Glutamatergic neuron (in vitro differentiated cells): ENCODE measurements at regions not wholly inside any gene's neighbourhood (a gene's known extent, or its start where the extent isn't known, plus 50 kb on each side); places are given as distances from the start of the nearest gene placed in this dataset.

Source experiments
- DNase-seq: peaks from one replicate; pipeline ENCODE4 v3.0.0; 2022
- H3K27ac Mint-ChIP-seq: one replicate; pipeline ENCODE4 v1.8.0; 2020; ENCODE audit warnings: mild to moderate bottlenecking, mixed read lengths, inconsistent platforms; ENCODE audit not compliant: unreplicated experiment
- H3K27me3 Mint-ChIP-seq: one replicate; pipeline ENCODE4 v1.8.0; 2020; ENCODE audit warnings: mild to moderate bottlenecking, moderate library complexity, mixed read lengths, inconsistent platforms; ENCODE audit not compliant: unreplicated experiment
- H3K36me3 Mint-ChIP-seq: one replicate; pipeline ENCODE4 v1.8.0; 2020; ENCODE audit warnings: mild to moderate bottlenecking, mixed read lengths, inconsistent platforms; ENCODE audit not compliant: unreplicated experiment
- H3K4me1 Mint-ChIP-seq: one replicate; pipeline ENCODE4 v1.8.0; 2020; ENCODE audit warnings: mild to moderate bottlenecking, low read depth, mixed read lengths, inconsistent platforms; ENCODE audit not compliant: unreplicated experiment
- H3K4me3 Mint-ChIP-seq: one replicate; pipeline ENCODE4 v1.8.0; 2020; ENCODE audit warnings: mild to moderate bottlenecking, mixed read lengths, inconsistent platforms; ENCODE audit not compliant: unreplicated experiment
- H3K9me3 Mint-ChIP-seq: one replicate; pipeline ENCODE4 v1.8.0; 2020; ENCODE audit warnings: mild to moderate bottlenecking, moderate library complexity, mixed read lengths, inconsistent platforms; ENCODE audit not compliant: unreplicated experiment
- TF ChIP-seq, protein P1 (sequence below): fragments of 200-600 bp; sonication (generic); IDR thresholded peaks from one replicate; pipeline ENCODE4 v1.5.0; 2021; ENCODE audit not compliant: partially characterized antibody, unreplicated experiment

DNA sequence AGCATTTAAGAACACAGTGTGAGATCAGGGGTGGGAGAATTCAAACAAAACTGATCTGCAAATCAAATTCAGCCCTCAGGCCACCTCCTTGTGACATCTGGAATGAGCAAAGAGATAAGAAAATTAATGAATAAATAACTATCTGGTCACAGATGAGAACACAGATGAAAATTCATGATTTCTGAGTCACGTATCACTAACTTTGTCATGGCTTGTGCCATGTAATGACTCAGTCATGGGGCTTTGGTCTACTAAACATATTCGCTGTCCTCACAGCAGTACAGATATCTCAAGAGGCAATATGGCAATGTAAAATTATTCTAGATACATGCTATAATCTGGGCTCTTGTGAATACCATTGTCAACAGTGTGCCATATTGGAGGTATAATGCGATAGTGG, 274.4 kb downstream of the MAN2A1 start:
- Mint-ChIP-seq H3K27me3 (no peaks in the 10 kb centered on the region), H3K4me3 (no peak overlapping the region), H3K27ac (no peak overlapping the region), H3K36me3 (no peaks in the 10 kb centered on the region), H3K9me3 (no peaks in the 10 kb centered on the region), H3K4me1 (no peaks in the 10 kb centered on the region)
- no peak for DNase-seq
- TF ChIP-seq, protein P1, sequence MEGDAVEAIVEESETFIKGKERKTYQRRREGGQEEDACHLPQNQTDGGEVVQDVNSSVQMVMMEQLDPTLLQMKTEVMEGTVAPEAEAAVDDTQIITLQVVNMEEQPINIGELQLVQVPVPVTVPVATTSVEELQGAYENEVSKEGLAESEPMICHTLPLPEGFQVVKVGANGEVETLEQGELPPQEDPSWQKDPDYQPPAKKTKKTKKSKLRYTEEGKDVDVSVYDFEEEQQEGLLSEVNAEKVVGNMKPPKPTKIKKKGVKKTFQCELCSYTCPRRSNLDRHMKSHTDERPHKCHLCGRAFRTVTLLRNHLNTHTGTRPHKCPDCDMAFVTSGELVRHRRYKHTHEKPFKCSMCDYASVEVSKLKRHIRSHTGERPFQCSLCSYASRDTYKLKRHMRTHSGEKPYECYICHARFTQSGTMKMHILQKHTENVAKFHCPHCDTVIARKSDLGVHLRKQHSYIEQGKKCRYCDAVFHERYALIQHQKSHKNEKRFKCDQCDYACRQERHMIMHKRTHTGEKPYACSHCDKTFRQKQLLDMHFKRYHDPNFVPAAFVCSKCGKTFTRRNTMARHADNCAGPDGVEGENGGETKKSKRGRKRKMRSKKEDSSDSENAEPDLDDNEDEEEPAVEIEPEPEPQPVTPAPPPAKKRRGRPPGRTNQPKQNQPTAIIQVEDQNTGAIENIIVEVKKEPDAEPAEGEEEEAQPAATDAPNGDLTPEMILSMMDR: no peak

DNA sequence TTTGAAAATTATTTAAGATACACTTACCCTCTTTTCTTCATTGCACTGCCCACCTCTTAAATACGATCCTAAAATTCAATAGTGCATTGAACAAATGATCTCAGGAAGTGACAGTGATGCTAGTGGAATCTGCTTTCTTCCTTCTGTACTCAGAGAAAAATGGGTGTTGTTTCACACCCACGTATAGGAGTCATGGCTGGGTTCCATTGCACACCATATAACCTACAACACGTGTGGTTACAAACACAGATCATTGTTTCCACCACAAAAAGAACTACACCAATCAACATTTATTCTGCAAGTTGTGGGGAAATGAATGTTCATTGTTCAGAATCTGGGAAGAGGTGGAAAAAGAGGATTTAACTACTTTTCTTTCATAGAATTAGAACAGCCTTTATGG, 275.9 kb downstream of the MAN2A1 start:
- H3K9me3 Mint-ChIP-seq: no peaks in the 10 kb centered on the region
- H3K4me1 Mint-ChIP-seq: no peaks in the 10 kb centered on the region
- H3K36me3 Mint-ChIP-seq: no peaks in the 10 kb centered on the region
- TF ChIP-seq, protein P1: no peak
- H3K27ac Mint-ChIP-seq: no peak overlapping the region
- no peak overlapping the region for H3K4me3 Mint-ChIP-seq
- DNase-seq: no peak
- H3K27me3 Mint-ChIP-seq: no peaks in the 10 kb centered on the region

DNA sequence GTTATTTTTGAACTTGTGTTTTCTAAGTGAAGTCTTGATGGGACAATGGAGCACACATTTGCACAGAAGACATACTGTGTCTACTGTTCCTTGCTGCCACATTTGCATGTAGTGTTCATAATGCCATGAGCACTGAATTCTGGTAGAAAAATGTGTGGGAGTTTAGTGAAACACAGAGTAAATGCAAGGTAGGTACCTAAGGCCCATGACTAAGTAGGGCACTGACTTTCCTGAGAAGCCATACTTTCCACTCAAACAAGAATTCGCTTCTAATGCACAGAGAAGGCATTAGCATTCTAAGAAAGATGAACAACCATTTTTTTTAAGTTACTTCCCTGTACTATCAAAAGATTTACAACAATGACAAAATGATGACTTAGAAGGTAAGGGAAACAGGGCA, 282.2 kb downstream of the MAN2A1 start:
- H3K27me3 Mint-ChIP-seq: no peaks in the 10 kb centered on the region
- H3K36me3 Mint-ChIP-seq: no peaks in the 10 kb centered on the region
- H3K4me1 Mint-ChIP-seq: no peaks in the 10 kb centered on the region
- TF ChIP-seq, protein P1: no peak
- no peak overlapping the region for H3K27ac Mint-ChIP-seq
- no peak overlapping the region for H3K4me3 Mint-ChIP-seq
- no peak for DNase-seq
- H3K9me3 Mint-ChIP-seq: no peaks in the 10 kb centered on the region

DNA sequence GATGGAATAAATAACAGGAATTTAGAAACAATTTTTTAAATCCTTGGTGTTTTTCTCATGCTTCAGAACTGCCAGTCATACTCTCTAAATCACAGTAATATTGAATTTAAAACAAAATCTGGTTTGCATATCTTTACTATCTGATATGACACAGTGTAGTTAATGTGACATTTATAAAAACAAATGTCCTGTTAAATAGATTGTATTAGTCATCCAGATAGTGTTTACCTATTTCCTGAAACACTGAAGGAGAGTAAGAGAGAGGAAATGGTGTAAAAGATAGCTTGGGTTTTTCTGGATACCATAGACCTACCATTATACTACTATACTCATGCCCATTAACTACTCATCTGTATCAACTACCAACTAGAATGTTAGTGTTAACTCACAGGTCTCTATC, 292.3 kb downstream of the MAN2A1 start:
- Mint-ChIP-seq H3K4me1 (no peaks in the 10 kb centered on the region), H3K4me3 (no peak overlapping the region), H3K9me3 (peaks cover 2% of the 10 kb centered on the region), H3K27ac (no peak overlapping the region), H3K36me3 (no peaks in the 10 kb centered on the region), H3K27me3 (peaks cover 2% of the 10 kb centered on the region)
- TF ChIP-seq, protein P1: no peak
- DNase-seq: no peak

DNA sequence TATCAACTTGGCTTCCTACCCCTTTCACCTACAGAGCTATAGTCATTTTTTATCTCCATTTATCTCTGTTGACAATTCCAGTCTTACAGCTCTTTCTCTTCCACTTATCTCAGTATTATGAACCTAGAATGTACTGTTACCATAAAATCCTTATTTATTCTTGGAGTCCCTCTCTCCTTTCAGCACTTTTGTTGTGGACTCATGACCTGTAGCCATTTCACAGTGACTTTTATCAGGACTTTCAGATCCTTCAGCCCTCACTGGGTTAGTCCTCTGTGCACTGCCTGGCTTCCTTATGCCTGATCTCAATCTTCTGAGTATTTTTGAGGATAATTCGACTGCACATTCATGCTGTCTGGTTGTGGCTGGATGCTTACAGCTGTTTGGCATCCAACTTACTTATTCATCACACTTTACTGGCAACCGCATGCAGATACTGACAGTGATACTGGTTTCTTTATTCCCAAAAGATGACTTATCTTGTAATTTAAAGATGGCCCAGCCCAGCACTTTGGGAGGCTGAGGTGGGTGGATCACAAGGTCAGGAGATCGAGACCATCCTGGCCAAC, 293.3 kb downstream of the MAN2A1 start:
- peaks cover 2% of the 10 kb centered on the region for H3K9me3 Mint-ChIP-seq
- TF ChIP-seq, protein P1: no peak
- H3K27ac Mint-ChIP-seq: no peak overlapping the region
- H3K27me3 Mint-ChIP-seq: peaks cover 2% of the 10 kb centered on the region
- H3K36me3 Mint-ChIP-seq: no peaks in the 10 kb centered on the region
- no peak for DNase-seq
- no peak overlapping the region for H3K4me3 Mint-ChIP-seq
- no peaks in the 10 kb centered on the region for H3K4me1 Mint-ChIP-seq
